Ascending aorta (tissue), 2 donors: ENCODE measurements at regions not wholly inside any gene's neighbourhood (a gene's known extent, or its start where the extent isn't known, plus 50 kb on each side); places are given as distances from the start of the nearest gene placed in this dataset.

Experiments used
- DNase-seq, 2 donors: peaks; one replicate each; pipeline ENCODE4 v3.0.0-alpha.2; 2019; ENCODE audit warnings: low spot score in 2 of 2
- H3K27ac ChIP-seq, 2 donors: fragments of 200-600 bp; sonication (generic); one replicate each; pipeline ENCODE4 v1.5.1; 2016 to 2017; ENCODE audit warnings: mild to moderate bottlenecking in 1 of 2
- H3K27me3 ChIP-seq: fragments of 200-600 bp; sonication (generic); one replicate; pipeline ENCODE4 v1.5.1; 2017
- H3K36me3 ChIP-seq, 2 donors: fragments of 200-600 bp; sonication (generic); one replicate each; pipeline ENCODE4 v1.5.1; 2016
- H3K4me1 ChIP-seq, 2 donors: fragments of 200-600 bp; sonication (generic); one replicate each; pipeline ENCODE4 v1.5.1; 2016 to 2017; ENCODE audit warnings: mild to moderate bottlenecking in 1 of 2
- H3K4me3 ChIP-seq, 2 donors: fragments of 200-600 bp; sonication (generic); one replicate each; pipeline ENCODE4 v1.5.1; 2016 to 2017; ENCODE audit warnings: mild to moderate bottlenecking in 1 of 2
- H3K9me3 ChIP-seq, 2 donors: fragments of 200-600 bp; sonication (generic); one replicate each; pipeline ENCODE4 v1.5.1; 2016
- CTCF ChIP-seq, 3 experiments: fragments of 200-600 bp in 2 of 3; fragments of 450-650 bp in 1 of 3; sonication (generic) in 2 of 3; IDR thresholded peaks; one replicate each; pipeline ENCODE4 v1.5.1; 2016 to 2019; ENCODE audit warnings: antibody characterized with exemption in 3 of 3, mild to moderate bottlenecking in 1 of 3, moderate library complexity in 1 of 3
- intact Hi-C: fragments of 100-400 bp; cut with DNase I; formaldehyde crosslinking; loops from one replicate; pipeline ENCODE4 v1.15.1; 2023

GRCh38 chr3:184491867-184492615 is 69.5 kb upstream of the EPHB3 start:
- Histone ChIP-seq H3K27me3 (no peaks in the 10 kb centered on the region), H3K27ac (no peak overlapping the region), H3K9me3 (no peaks in the 10 kb centered on the region), H3K4me3 (no peak overlapping the region), H3K36me3 (no peaks in the 10 kb centered on the region), H3K4me1 (peaks cover 0 to 3% of the 10 kb centered on the region in 2 donors)
- intact Hi-C loops: no loop called here
- DNase-seq: peak in 1 of 2 donors; percentile 67
- no peak for TF ChIP-seq CTCF (IDR thresholded peaks at IDR 0.05)

GRCh38 chr3:184496933-184497332 is 64.7 kb upstream of the EPHB3 start:
- no peak for DNase-seq
- Histone ChIP-seq H3K27ac (no peak overlapping the region), H3K36me3 (no peaks in the 10 kb centered on the region), H3K9me3 (peaks cover 0 to 2% of the 10 kb centered on the region in 2 donors), H3K4me1 (peaks cover 0 to 3% of the 10 kb centered on the region in 2 donors), H3K27me3 (no peaks in the 10 kb centered on the region), H3K4me3 (no peak overlapping the region)
- no peak for TF ChIP-seq CTCF (IDR thresholded peaks at IDR 0.05)
- intact Hi-C loops: no loop called here

GRCh38 chr3:184497804-184498203 is 63.8 kb upstream of the EPHB3 start:
- H3K4me1 ChIP-seq: no peaks in the 10 kb centered on the region
- TF ChIP-seq CTCF (IDR thresholded peaks at IDR 0.05): no peak
- no peak overlapping the region for H3K4me3 ChIP-seq
- no peaks in the 10 kb centered on the region for H3K36me3 ChIP-seq
- no peaks in the 10 kb centered on the region for H3K27me3 ChIP-seq
- H3K27ac ChIP-seq: no peak overlapping the region
- H3K9me3 ChIP-seq: peaks cover 0 to 8% of the 10 kb centered on the region in 2 donors
- DNase-seq: no peak
- intact Hi-C loops: no loop called here

GRCh38 chr3:184498986-184499606 is 62.5 kb upstream of the EPHB3 start:
- Histone ChIP-seq H3K9me3 (peaks cover 0 to 13% of the 10 kb centered on the region in 2 donors), H3K27ac (no peak overlapping the region), H3K27me3 (no peaks in the 10 kb centered on the region), H3K4me1 (no peaks in the 10 kb centered on the region), H3K4me3 (no peak overlapping the region), H3K36me3 (no peaks in the 10 kb centered on the region)
- TF ChIP-seq CTCF (IDR thresholded peaks at IDR 0.05): no peak
- no peak for DNase-seq
- intact Hi-C loops: no loop called here

- peaks cover 0 to 13% of the 10 kb centered on the region in 2 donors for H3K9me3 ChIP-seq
- H3K36me3 ChIP-seq: no peaks in the 10 kb centered on the region
- no peak overlapping the region for H3K4me3 ChIP-seq
- intact Hi-C loops: no loop called here
- no peaks in the 10 kb centered on the region for H3K4me1 ChIP-seq
- DNase-seq: no peak
- no peak overlapping the region for H3K27ac ChIP-seq
- TF ChIP-seq CTCF (IDR thresholded peaks at IDR 0.05): no peak
- H3K27me3 ChIP-seq: no peaks in the 10 kb centered on the region
Observed at GRCh38 chr3:184500344-184500923, 61.2 kb upstream of the EPHB3 start.
